Skin epidermis (tissue), 12 donors: ENCODE measurements at regions not wholly inside any gene's neighbourhood (a gene's known extent, or its start where the extent isn't known, plus 50 kb on each side); places are given as distances from the start of the nearest gene placed in this dataset.
A peak's percentile ranks its signal among the peaks of the same experiment; 100 is the strongest.

Experiments used
- H3K27ac ChIP-seq, 21 experiments: fragments of 200-600 bp; sonication (generic) in 11 of 21; one replicate each; pipeline ENCODE4 v1.5.0; 2020; ENCODE audit warnings: mild to moderate bottlenecking in 3 of 21, inconsistent platforms in 2 of 21, moderate library complexity in 2 of 21
- H3K4me3 ChIP-seq, 7 experiments: fragments of 200-600 bp; sonication (generic) in 2 of 7; one replicate each; pipeline ENCODE4 v1.5.0; 2020; ENCODE audit warnings: inconsistent platforms in 2 of 7, mild to moderate bottlenecking in 2 of 7, moderate library complexity in 1 of 7

GRCh38 chr9:89756891-89757537, 152.2 kb downstream of the GADD45G start:
- Histone ChIP-seq H3K27ac (no peak overlapping the region), H3K4me3 (no peak overlapping the region)

GRCh38 chr9:89757776-89758528, 153.1 kb downstream of the GADD45G start:
- H3K27ac ChIP-seq: no peak overlapping the region

GRCh38 chr9:89759572-89759971, 154.8 kb downstream of the GADD45G start:
- H3K4me3 ChIP-seq: no peak overlapping the region
- H3K27ac ChIP-seq: no peak overlapping the region

More at GRCh38 chr9:89757776-89758528, 153.1 kb downstream of the GADD45G start:
- H3K4me3 ChIP-seq: no peak overlapping the region

- Histone ChIP-seq H3K4me3 (no peak overlapping the region), H3K27ac (no peak overlapping the region)
Measured at GRCh38 chr9:89760123-89760522, 155.3 kb downstream of the GADD45G start.

- H3K27ac ChIP-seq: no peak overlapping the region
- no peak overlapping the region for H3K4me3 ChIP-seq
Measured at GRCh38 chr9:89764217-89764616, 159.4 kb downstream of the GADD45G start.

GRCh38 chr9:89765211-89765946, 160.6 kb downstream of the GADD45G start:
- H3K4me3 ChIP-seq: no peak overlapping the region
- H3K27ac ChIP-seq: no peak overlapping the region

GRCh38 chr9:89766991-89767390, 162.2 kb downstream of the GADD45G start:
- H3K27ac ChIP-seq: no peak overlapping the region
- H3K4me3 ChIP-seq: no peak overlapping the region

- Histone ChIP-seq H3K27ac (no peak overlapping the region), H3K4me3 (no peak overlapping the region)
Measured at GRCh38 chr9:89768051-89768450, 163.2 kb downstream of the GADD45G start.

GRCh38 chr9:89768650-89769071, 163.8 kb downstream of the GADD45G start:
- Histone ChIP-seq H3K27ac (no peak overlapping the region), H3K4me3 (no peak overlapping the region)

- Histone ChIP-seq H3K4me3 (no peak overlapping the region), H3K27ac (no peak overlapping the region)
Measured at GRCh38 chr9:89770531-89771174, 165.8 kb downstream of the GADD45G start.

- Histone ChIP-seq H3K4me3 (no peak overlapping the region), H3K27ac (no peak overlapping the region)
Measured at GRCh38 chr9:89771205-89771604, 166.4 kb downstream of the GADD45G start.

- Histone ChIP-seq H3K27ac (no peak overlapping the region), H3K4me3 (no peak overlapping the region)
Measured at GRCh38 chr9:89773170-89773569, 168.4 kb downstream of the GADD45G start.

- Histone ChIP-seq H3K27ac (no peak overlapping the region), H3K4me3 (no peak overlapping the region)
Measured at GRCh38 chr9:89774858-89775370, 170.1 kb downstream of the GADD45G start.

- H3K27ac ChIP-seq: no peak overlapping the region
- no peak overlapping the region for H3K4me3 ChIP-seq
Measured at GRCh38 chr9:89775641-89776040, 170.8 kb downstream of the GADD45G start.

GRCh38 chr9:89776795-89777525, 172.1 kb downstream of the GADD45G start:
- peak overlapping the region in 1 of 21 experiments; percentile 65 for H3K27ac ChIP-seq

GRCh38 chr9:89777544-89777943, 172.7 kb downstream of the GADD45G start:
- Histone ChIP-seq H3K4me3 (no peak overlapping the region), H3K27ac (peak overlapping the region in 1 of 21 experiments; percentile 65)

More at GRCh38 chr9:89776795-89777525, 172.1 kb downstream of the GADD45G start:
- H3K4me3 ChIP-seq: no peak overlapping the region

GRCh38 chr9:89778100-89779090, 173.6 kb downstream of the GADD45G start:
- H3K27ac ChIP-seq: peak overlapping the region in 7 of 21 experiments; percentile 25 to 80 (median 54)

More at GRCh38 chr9:89778100-89779090, 173.6 kb downstream of the GADD45G start:
- H3K4me3 ChIP-seq: no peak overlapping the region
